Uterus (tissue), 2 donors: ENCODE measurements at regions not wholly inside any gene's neighbourhood (a gene's known extent, or its start where the extent isn't known, plus 50 kb on each side); places are given as distances from the start of the nearest gene placed in this dataset.

Source experiments
- CTCF ChIP-seq, 4 experiments: fragments of 200-600 bp in 2 of 4; fragments of 450-650 bp in 2 of 4; sonication (generic) in 2 of 4; IDR thresholded peaks; one replicate each; pipeline ENCODE4 v1.5.1; 2016 to 2019; ENCODE audit warnings: antibody characterized with exemption in 4 of 4, mild to moderate bottlenecking in 2 of 4, moderate library complexity in 1 of 4
- POLR2A ChIP-seq, 2 donors: fragments of 450-650 bp; IDR thresholded peaks; one replicate each; pipeline ENCODE4 v1.6.1; 2016; ENCODE audit warnings: antibody characterized with exemption in 2 of 2, mild to moderate bottlenecking in 1 of 2, moderate library complexity in 1 of 2

GRCh38 chr12:107560165-107560898, 125.3 kb upstream of the PWP1 start:
- TF ChIP-seq POLR2A (IDR thresholded peaks at IDR 0.05) (no peak), CTCF (IDR thresholded peaks at IDR 0.05) (no peak)
